ENCODE measurements at regions not wholly inside any gene's neighbourhood (a gene's known extent, or its start where the extent isn't known, plus 50 kb on each side); places are given as distances from the start of the nearest gene placed in this dataset.

GRCh38 chr2:59933948-59934347, 619.5 kb downstream of the BCL11A start:
- H3K9me3 Mint-ChIP-seq: no peaks in the 10 kb centered on the region
- H3K36me3 Mint-ChIP-seq (ENCODE audit: low read depth): no peaks in the 10 kb centered on the region
- H3K4me3 Mint-ChIP-seq: no peak overlapping the region
- no peaks in the 10 kb centered on the region for H3K27me3 Mint-ChIP-seq (ENCODE audit: low read depth)
- H3K4me1 Mint-ChIP-seq (ENCODE audit: low read depth): no peaks in the 10 kb centered on the region
- no peak overlapping the region for H3K27ac Mint-ChIP-seq

DNA sequence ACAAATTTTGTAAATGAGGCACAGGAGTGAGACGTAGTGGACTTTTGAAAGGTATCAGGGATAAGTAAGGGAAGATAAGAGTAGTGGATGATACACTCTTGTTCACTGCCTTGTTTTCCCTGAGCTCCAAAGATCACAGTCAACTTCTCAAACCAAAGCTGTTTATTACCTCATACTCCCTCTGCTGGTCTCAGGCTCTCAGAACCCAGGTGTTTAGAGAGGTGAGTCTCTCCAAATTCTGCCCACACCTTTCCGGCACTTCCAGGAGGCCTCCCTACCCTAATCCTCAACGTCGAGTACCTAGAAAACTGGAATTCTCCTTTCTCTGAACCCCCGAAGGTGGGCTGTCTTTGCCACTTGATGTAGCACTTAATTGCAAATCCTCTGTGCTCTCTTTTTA, 621.1 kb downstream of the BCL11A start:
- no peak overlapping the region for H3K27ac Mint-ChIP-seq
- H3K27me3 Mint-ChIP-seq (ENCODE audit: low read depth): no peaks in the 10 kb centered on the region
- H3K4me1 Mint-ChIP-seq (ENCODE audit: low read depth): no peaks in the 10 kb centered on the region
- H3K4me3 Mint-ChIP-seq: no peak overlapping the region
- no peaks in the 10 kb centered on the region for H3K36me3 Mint-ChIP-seq (ENCODE audit: low read depth)
- no peaks in the 10 kb centered on the region for H3K9me3 Mint-ChIP-seq

- Mint-ChIP-seq H3K36me3 (ENCODE audit: low read depth) (no peaks in the 10 kb centered on the region), H3K4me3 (no peak overlapping the region), H3K27me3 (ENCODE audit: low read depth) (no peaks in the 10 kb centered on the region), H3K9me3 (no peaks in the 10 kb centered on the region), H3K27ac (no peak overlapping the region), H3K4me1 (ENCODE audit: low read depth) (no peaks in the 10 kb centered on the region)
These were observed 623.0 kb downstream of the BCL11A start for GRCh38 chr2:59930430-59930829.

GRCh38 chr2:59926731-59927130, 626.7 kb downstream of the BCL11A start:
- H3K4me3 Mint-ChIP-seq: no peak overlapping the region
- no peaks in the 10 kb centered on the region for H3K4me1 Mint-ChIP-seq (ENCODE audit: low read depth)
- H3K27me3 Mint-ChIP-seq (ENCODE audit: low read depth): no peaks in the 10 kb centered on the region
- no peaks in the 10 kb centered on the region for H3K9me3 Mint-ChIP-seq
- no peak overlapping the region for H3K27ac Mint-ChIP-seq
- H3K36me3 Mint-ChIP-seq (ENCODE audit: low read depth): no peaks in the 10 kb centered on the region

- Mint-ChIP-seq H3K4me1 (ENCODE audit: low read depth) (no peaks in the 10 kb centered on the region), H3K27me3 (ENCODE audit: low read depth) (no peaks in the 10 kb centered on the region)
These were observed 628.1 kb downstream of the BCL11A start for GRCh38 chr2:59925321-59925720.

DNA sequence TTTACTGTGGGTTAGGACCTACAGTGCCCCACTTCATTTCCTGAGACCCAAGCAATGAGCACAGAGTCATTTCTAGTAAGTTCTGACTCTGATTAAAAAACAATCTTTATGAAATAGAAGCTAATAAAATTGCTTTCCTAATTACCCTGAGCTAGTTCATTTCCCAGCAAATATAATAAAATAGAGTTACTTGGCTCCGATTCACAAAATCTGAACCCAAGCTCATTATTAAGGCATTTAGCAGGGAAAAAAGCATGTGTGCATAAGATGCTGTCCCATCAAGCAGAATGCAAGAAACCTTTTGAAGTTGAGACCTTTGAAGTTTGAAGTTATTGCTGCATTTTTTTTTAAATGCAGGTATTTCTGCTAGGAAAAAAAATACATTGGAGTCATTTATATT, 629.1 kb downstream of the BCL11A start:
- Mint-ChIP-seq H3K36me3 (ENCODE audit: low read depth) (no peaks in the 10 kb centered on the region), H3K27ac (no peak overlapping the region), H3K9me3 (no peaks in the 10 kb centered on the region), H3K27me3 (ENCODE audit: low read depth) (no peaks in the 10 kb centered on the region), H3K4me1 (ENCODE audit: low read depth) (no peaks in the 10 kb centered on the region), H3K4me3 (no peak overlapping the region)

More at GRCh38 chr2:59925321-59925720, 628.1 kb downstream of the BCL11A start:
- Mint-ChIP-seq H3K4me3 (no peak overlapping the region), H3K36me3 (ENCODE audit: low read depth) (no peaks in the 10 kb centered on the region), H3K27ac (no peak overlapping the region), H3K9me3 (no peaks in the 10 kb centered on the region)

GRCh38 chr2:59922450-59922849, 631.0 kb downstream of the BCL11A start:
- Mint-ChIP-seq H3K36me3 (ENCODE audit: low read depth) (no peaks in the 10 kb centered on the region), H3K4me1 (ENCODE audit: low read depth) (no peaks in the 10 kb centered on the region), H3K9me3 (no peaks in the 10 kb centered on the region), H3K4me3 (no peak overlapping the region), H3K27ac (no peak overlapping the region), H3K27me3 (ENCODE audit: low read depth) (no peaks in the 10 kb centered on the region)

DNA sequence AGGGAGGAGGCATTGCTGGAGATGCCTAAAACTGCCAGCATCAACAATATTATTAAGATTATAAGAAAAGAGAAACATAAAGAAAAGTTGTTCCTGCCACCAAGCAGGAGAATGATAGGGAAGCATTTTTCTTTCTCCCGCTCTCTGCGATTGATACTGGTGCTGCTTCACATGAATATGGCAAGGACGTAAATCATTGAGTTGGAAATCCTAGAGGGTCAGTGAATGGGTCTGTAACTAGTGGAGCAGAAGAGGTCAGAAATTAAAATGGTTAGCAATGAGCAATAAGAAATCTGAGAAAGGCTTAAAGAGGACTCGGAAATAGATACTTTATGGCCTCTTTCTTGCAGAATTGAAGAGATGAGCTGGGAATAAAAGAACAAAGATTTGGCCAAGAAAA, 631.7 kb downstream of the BCL11A start:
- H3K27ac Mint-ChIP-seq: no peak overlapping the region
- H3K36me3 Mint-ChIP-seq (ENCODE audit: low read depth): no peaks in the 10 kb centered on the region
- no peaks in the 10 kb centered on the region for H3K27me3 Mint-ChIP-seq (ENCODE audit: low read depth)
- no peaks in the 10 kb centered on the region for H3K9me3 Mint-ChIP-seq
- no peaks in the 10 kb centered on the region for H3K4me1 Mint-ChIP-seq (ENCODE audit: low read depth)
- H3K4me3 Mint-ChIP-seq: no peak overlapping the region

- no peak overlapping the region for H3K27ac Mint-ChIP-seq
- no peaks in the 10 kb centered on the region for H3K36me3 Mint-ChIP-seq (ENCODE audit: low read depth)
- no peaks in the 10 kb centered on the region for H3K27me3 Mint-ChIP-seq (ENCODE audit: low read depth)
- no peaks in the 10 kb centered on the region for H3K4me1 Mint-ChIP-seq (ENCODE audit: low read depth)
- H3K9me3 Mint-ChIP-seq: no peaks in the 10 kb centered on the region
- H3K4me3 Mint-ChIP-seq: no peak overlapping the region
These were observed 632.5 kb downstream of the BCL11A start for GRCh38 chr2:59920961-59921360.

GRCh38 chr2:59920307-59920706, 633.1 kb downstream of the BCL11A start:
- Mint-ChIP-seq H3K4me3 (no peak overlapping the region), H3K36me3 (ENCODE audit: low read depth) (no peaks in the 10 kb centered on the region), H3K27me3 (ENCODE audit: low read depth) (no peaks in the 10 kb centered on the region), H3K27ac (no peak overlapping the region), H3K9me3 (no peaks in the 10 kb centered on the region), H3K4me1 (ENCODE audit: low read depth) (no peaks in the 10 kb centered on the region)

DNA sequence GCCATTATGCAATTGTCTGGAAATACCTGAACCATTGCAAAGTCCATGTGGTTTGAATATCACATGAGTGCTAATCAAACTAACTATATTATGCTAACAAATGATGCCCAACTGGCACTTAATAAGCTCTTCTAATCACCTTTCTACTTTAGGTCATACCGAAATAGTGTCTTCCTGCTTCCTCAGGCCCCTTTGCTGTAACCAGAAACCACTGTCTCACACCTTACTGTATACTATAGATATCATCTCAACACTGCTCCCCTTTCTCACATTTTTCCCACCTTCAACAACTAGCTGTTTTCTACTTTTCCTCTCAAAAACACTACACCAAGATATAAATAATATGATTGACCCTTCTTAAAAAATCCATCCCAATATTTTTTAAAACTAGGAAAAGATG, 633.9 kb downstream of the BCL11A start:
- Mint-ChIP-seq H3K9me3 (no peaks in the 10 kb centered on the region), H3K4me1 (ENCODE audit: low read depth) (no peaks in the 10 kb centered on the region), H3K4me3 (no peak overlapping the region), H3K36me3 (ENCODE audit: low read depth) (no peaks in the 10 kb centered on the region), H3K27me3 (ENCODE audit: low read depth) (no peaks in the 10 kb centered on the region), H3K27ac (no peak overlapping the region)

DNA sequence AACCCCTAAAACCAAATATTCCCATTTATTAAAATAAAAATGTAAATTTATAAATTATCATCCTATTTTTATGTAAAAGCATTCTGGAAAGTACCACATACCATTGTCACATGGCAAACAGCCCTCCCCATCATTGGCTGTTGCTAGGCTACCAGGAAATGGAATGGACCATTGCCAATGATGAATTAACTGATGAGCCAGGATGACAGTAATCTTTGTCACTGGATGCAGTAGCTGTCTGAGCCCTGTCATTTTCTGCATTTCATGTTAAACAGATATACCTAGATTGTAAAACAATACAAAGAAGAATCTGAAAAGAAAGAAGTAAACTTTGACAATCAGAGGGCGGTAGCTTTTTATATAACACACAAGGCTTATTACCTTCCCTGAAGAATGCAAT, 641.4 kb downstream of the BCL11A start:
- no peaks in the 10 kb centered on the region for H3K36me3 Mint-ChIP-seq (ENCODE audit: low read depth)
- no peaks in the 10 kb centered on the region for H3K4me1 Mint-ChIP-seq (ENCODE audit: low read depth)
- H3K27me3 Mint-ChIP-seq (ENCODE audit: low read depth): no peaks in the 10 kb centered on the region
- H3K4me3 Mint-ChIP-seq: no peak overlapping the region
- no peaks in the 10 kb centered on the region for H3K9me3 Mint-ChIP-seq
- no peak overlapping the region for H3K27ac Mint-ChIP-seq

DNA sequence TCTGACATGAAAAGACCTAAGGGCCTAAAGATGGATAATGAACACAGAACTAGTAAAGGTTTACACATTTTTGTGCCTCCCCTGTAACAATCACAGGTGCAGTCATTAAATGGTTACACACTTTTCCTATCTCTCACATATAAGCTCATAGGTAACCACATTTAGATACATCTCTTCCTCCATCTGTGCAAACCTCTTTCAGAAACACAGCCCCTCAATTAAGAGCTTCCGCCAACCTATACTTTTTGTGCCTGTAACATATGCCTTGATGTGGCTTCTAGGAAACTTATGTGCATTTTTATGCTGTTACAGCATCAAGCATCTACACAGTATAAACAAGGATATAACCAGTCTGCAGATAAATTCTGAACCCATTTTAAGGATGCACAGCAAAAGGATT, 643.3 kb downstream of the BCL11A start:
- Mint-ChIP-seq H3K4me1 (ENCODE audit: low read depth) (no peaks in the 10 kb centered on the region), H3K9me3 (no peaks in the 10 kb centered on the region), H3K27me3 (ENCODE audit: low read depth) (no peaks in the 10 kb centered on the region), H3K4me3 (no peak overlapping the region), H3K36me3 (ENCODE audit: low read depth) (no peaks in the 10 kb centered on the region), H3K27ac (no peak overlapping the region)

GRCh38 chr2:59909147-59909546, 644.3 kb downstream of the BCL11A start:
- Mint-ChIP-seq H3K27ac (no peak overlapping the region), H3K4me1 (ENCODE audit: low read depth) (no peaks in the 10 kb centered on the region), H3K27me3 (ENCODE audit: low read depth) (no peaks in the 10 kb centered on the region), H3K4me3 (no peak overlapping the region), H3K36me3 (ENCODE audit: low read depth) (no peaks in the 10 kb centered on the region), H3K9me3 (no peaks in the 10 kb centered on the region)

DNA sequence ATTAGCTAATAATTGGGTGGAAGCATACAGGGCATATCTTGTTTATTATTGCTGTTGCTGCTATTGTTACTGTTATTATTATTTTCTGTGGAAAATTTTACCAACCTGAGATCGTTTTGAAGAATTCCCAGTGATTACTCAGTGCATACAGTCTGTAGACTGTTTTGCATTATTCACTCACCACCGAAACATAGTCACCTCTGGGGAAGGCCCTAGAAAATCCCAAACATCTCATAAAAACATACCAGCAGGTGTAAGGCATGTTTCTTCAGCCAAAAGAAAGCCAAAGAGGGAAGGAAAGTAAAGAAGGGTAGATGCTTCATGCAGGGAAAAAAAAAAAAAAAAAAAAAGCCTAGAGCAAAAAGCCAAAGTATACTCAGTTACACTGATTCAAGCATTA, 647.7 kb downstream of the BCL11A start:
- no peaks in the 10 kb centered on the region for H3K4me1 Mint-ChIP-seq (ENCODE audit: low read depth)
- no peak overlapping the region for H3K27ac Mint-ChIP-seq
- no peaks in the 10 kb centered on the region for H3K36me3 Mint-ChIP-seq (ENCODE audit: low read depth)
- no peaks in the 10 kb centered on the region for H3K9me3 Mint-ChIP-seq
- no peaks in the 10 kb centered on the region for H3K27me3 Mint-ChIP-seq (ENCODE audit: low read depth)
- no peak overlapping the region for H3K4me3 Mint-ChIP-seq

- H3K27ac Mint-ChIP-seq: no peak overlapping the region
- H3K27me3 Mint-ChIP-seq (ENCODE audit: low read depth): no peaks in the 10 kb centered on the region
- H3K4me1 Mint-ChIP-seq (ENCODE audit: low read depth): no peaks in the 10 kb centered on the region
- H3K4me3 Mint-ChIP-seq: no peak overlapping the region
- H3K9me3 Mint-ChIP-seq: no peaks in the 10 kb centered on the region
- H3K36me3 Mint-ChIP-seq (ENCODE audit: low read depth): no peaks in the 10 kb centered on the region
These were observed 649.4 kb downstream of the BCL11A start for GRCh38 chr2:59903994-59904544.

Data from T-helper 1 cell treated with Interleukin-12 subunit alpha and Interleukin-12 subunit beta and Interleukin-4 antibody, amounts not matched to agents 30 μg/mL and 1 μg/mL, for 36 hours (primary cell).